ENCODE measurements at regions not wholly inside any gene's neighbourhood (a gene's known extent, or its start where the extent isn't known, plus 50 kb on each side); places are given as distances from the start of the nearest gene placed in this dataset.

- WGBS, 10 experiments, result 50 to 100% (median 86%) methylated on average over 1 to 11 of the region's 14 CpGs; no CpG with 5 or more reads in 3 of the 10 experiments
- Histone ChIP-seq H3K4me1 (replicated peaks in 1 of 2) (no peaks in the 10 kb centered on the region), H3K27ac (no peak overlapping the region), H3K4me3 (no peak overlapping the region)
- ATAC-seq (replicated peaks in 6 of 8), result no peak
- in situ Hi-C loops (cut with MboI; ENCODE audit: low pct_unique_long_range_greater_than_20kb in 2 of 9, low sequenced_read_pairs in 9 of 9, unreplicated experiment in 9 of 9), result no loop called here
These were observed 294.2 kb downstream of the FGF9 start for GRCh38 chr13:21965095-21965494.

DNA sequence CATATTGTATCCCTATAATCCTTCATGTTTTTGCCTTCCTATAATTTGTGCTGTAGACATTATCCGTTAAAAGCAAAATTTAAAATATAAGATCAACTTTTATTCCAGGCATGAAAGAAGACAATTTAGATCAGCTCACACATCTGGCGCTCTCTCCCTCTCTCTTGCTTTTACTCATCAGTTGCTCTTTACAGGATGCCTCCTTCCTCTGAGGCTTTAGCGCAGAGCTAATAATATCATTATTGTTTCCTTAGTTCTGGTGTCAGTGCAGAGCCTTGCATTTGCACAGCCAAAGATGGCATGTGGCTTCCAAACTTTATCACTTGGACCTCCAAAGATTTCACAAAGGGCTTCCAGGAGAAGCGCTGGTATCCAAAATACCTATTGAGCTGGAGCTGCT lies 295.1 kb downstream of the FGF9 start:
- 10 to 100% (median 82%) methylated on average over 1 to 4 of the region's 4 CpGs; no CpG with 5 or more reads in 1 of the 10 experiments for WGBS, 10 experiments
- in situ Hi-C loops (cut with MboI; ENCODE audit: low pct_unique_long_range_greater_than_20kb in 2 of 9, low sequenced_read_pairs in 9 of 9, unreplicated experiment in 9 of 9), result no loop called here
- no peak overlapping the region for H3K4me3 ChIP-seq
- no peaks in the 10 kb centered on the region for H3K4me1 ChIP-seq (replicated peaks in 1 of 2)
- no peak for ATAC-seq (replicated peaks in 6 of 8)
- H3K27ac ChIP-seq, result no peak overlapping the region

DNA sequence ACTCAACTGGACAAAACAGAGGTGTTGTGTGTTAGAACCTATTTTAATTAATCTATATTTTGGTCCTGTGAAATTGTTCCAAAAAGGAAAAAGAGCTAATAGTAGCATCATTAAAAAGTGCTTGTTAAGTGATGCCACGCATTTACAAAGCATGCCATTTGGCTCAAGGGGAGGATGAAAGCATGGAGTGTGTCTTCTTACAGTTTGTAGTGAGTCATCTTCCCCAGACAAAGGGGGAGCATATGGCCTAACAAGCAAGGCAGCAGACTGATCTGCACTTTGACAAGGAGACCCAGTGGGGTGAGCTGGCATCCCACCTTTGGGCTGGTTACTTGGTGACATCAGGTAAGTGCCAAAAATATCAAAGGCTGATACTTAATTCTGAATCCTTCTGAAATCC lies 297.0 kb downstream of the FGF9 start:
- in situ Hi-C loops (cut with MboI; ENCODE audit: low pct_unique_long_range_greater_than_20kb in 2 of 9, low sequenced_read_pairs in 9 of 9, unreplicated experiment in 9 of 9), result no loop called here
- Histone ChIP-seq H3K4me1 (replicated peaks in 1 of 2) (no peaks in the 10 kb centered on the region), H3K27ac (no peak overlapping the region), H3K4me3 (no peak overlapping the region)
- 25 to 100% (median 83%) methylated on average over 1 of the region's 1 CpG; no CpG with 5 or more reads in 3 of the 10 experiments for WGBS, 10 experiments
- ATAC-seq (replicated peaks in 6 of 8), result no peak

DNA sequence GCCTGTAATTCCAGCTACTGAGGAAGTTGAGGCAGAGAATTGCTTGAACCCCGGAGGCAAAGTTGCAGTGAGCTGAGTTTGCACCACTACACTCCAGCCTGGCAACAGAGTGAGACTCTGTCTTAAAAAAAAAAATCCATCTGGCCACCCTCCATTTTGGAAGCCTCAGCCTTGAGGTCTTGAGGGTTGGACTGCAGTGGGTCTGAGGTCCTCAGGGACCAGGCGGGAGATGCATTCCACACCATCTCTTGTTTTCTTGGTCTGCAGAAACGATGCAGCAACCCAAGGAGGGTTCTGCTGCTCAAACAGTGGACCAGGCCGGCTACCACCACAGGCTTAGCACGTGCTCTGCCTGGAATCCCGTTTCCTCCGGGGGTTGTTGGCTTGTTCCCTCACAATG lies 299.3 kb downstream of the FGF9 start:
- H3K4me1 ChIP-seq (replicated peaks in 1 of 2), result no peaks in the 10 kb centered on the region
- H3K27ac ChIP-seq, result no peak overlapping the region
- H3K4me3 ChIP-seq, result no peak overlapping the region
- in situ Hi-C loops (cut with MboI; ENCODE audit: low pct_unique_long_range_greater_than_20kb in 2 of 9, low sequenced_read_pairs in 9 of 9, unreplicated experiment in 9 of 9), result no loop called here
- no peak for ATAC-seq (replicated peaks in 6 of 8)
- WGBS, 10 experiments, result 10 to 96% (median 83%) methylated on average over 1 to 5 of the region's 7 CpGs; no CpG with 5 or more reads in 4 of the 10 experiments

GRCh38 chr13:21970918-21971317 lies 300.0 kb downstream of the FGF9 start:
- no peak for ATAC-seq (replicated peaks in 6 of 8)
- in situ Hi-C loops (cut with MboI; ENCODE audit: low pct_unique_long_range_greater_than_20kb in 2 of 9, low sequenced_read_pairs in 9 of 9, unreplicated experiment in 9 of 9), result no loop called here

DNA sequence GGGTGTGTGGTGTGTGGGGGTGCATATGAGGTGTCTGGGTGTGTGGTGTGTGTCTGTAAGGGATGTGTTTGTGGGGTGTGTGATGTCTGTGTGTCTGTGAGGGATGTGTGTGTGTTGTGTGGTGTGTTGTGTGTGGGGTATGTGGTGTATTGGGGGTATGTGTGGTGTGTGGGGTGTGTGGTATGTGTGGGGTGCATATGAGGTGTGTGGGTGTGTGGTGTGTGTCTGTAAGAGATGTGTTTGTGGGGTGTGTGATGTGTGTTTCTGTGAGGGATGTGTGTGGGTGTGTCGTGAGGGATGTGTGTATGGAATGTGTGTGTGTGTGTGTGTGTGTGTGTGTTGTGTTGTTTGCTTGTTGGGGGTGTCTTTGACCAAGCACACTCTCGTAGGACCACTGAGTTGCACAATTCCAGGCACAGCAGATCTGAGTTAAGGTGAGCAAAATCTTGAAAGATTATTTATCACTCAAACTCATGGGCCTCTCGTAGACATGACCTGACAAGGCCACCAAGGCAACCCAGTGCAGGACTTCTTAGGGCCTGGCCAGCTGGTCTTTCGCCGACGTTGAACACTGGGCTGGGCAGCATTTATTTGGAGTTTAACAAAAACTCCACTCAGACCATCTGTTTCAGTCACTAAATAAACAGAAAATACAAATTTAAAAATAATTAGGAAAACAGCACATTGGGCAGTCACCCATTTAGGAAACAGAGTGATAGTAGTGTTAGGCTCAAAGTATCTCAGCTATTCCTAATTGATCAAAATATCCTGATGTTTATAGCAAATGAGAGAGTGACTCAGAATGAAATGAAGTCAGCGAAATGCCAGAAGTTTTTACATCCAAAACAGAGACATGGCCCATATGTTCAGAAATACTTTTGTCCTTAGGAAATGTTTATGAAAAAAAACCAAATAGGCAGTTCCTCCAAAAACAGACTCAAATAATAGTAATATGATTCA lies 301.1 kb downstream of the FGF9 start:
- peak in 1 of 8 experiments; percentile 22 for ATAC-seq (replicated peaks in 6 of 8)
- no peaks in the 10 kb centered on the region for H3K4me1 ChIP-seq (replicated peaks in 1 of 2)
- in situ Hi-C loops (cut with MboI; ENCODE audit: low pct_unique_long_range_greater_than_20kb in 2 of 9, low sequenced_read_pairs in 9 of 9, unreplicated experiment in 9 of 9), result no loop called here
- H3K27ac ChIP-seq, result no peak overlapping the region
- no peak overlapping the region for H3K4me3 ChIP-seq
- 4 to 100% (median 71%) methylated on average over 1 to 7 of the region's 7 CpGs; no CpG with 5 or more reads in 1 of the 10 experiments for WGBS, 10 experiments

More at GRCh38 chr13:21970918-21971317, 300.0 kb downstream of the FGF9 start:
- Histone ChIP-seq H3K27ac (no peak overlapping the region), H3K4me1 (replicated peaks in 1 of 2) (no peaks in the 10 kb centered on the region), H3K4me3 (no peak overlapping the region)
- 40 to 100% (median 100%) methylated on average over 1 to 2 of the region's 4 CpGs; no CpG with 5 or more reads in 4 of the 10 experiments for WGBS, 10 experiments

GRCh38 chr13:21973437-21974125 lies 302.7 kb downstream of the FGF9 start:
- in situ Hi-C loops (cut with MboI; ENCODE audit: low pct_unique_long_range_greater_than_20kb in 2 of 9, low sequenced_read_pairs in 9 of 9, unreplicated experiment in 9 of 9), result no loop called here
- 41 to 100% (median 83%) methylated on average over 2 to 8 of the region's 19 CpGs; no CpG with 5 or more reads in 2 of the 10 experiments for WGBS, 10 experiments
- Histone ChIP-seq H3K27ac (no peak overlapping the region), H3K4me1 (replicated peaks in 1 of 2) (no peaks in the 10 kb centered on the region), H3K4me3 (no peak overlapping the region)
- no peak for ATAC-seq (replicated peaks in 6 of 8)

- H3K4me3 ChIP-seq, result no peak overlapping the region
- no peaks in the 10 kb centered on the region for H3K4me1 ChIP-seq (replicated peaks in 1 of 2)
- in situ Hi-C loops (cut with MboI; ENCODE audit: low pct_unique_long_range_greater_than_20kb in 2 of 9, low sequenced_read_pairs in 9 of 9, unreplicated experiment in 9 of 9), result loop anchor here in 1 of 9 experiments (25.0 kb wide), 1 partner anchor 87 kb away; no protein-coding TSS in a partner anchor
- WGBS, 10 experiments, result 73 to 88% (median 80%) methylated on average over 1 to 3 of the region's 8 CpGs; no CpG with 5 or more reads in 5 of the 10 experiments
- no peak for ATAC-seq (replicated peaks in 6 of 8)
- no peak overlapping the region for H3K27ac ChIP-seq
These were observed 303.9 kb downstream of the FGF9 start for GRCh38 chr13:21974741-21975140.

DNA sequence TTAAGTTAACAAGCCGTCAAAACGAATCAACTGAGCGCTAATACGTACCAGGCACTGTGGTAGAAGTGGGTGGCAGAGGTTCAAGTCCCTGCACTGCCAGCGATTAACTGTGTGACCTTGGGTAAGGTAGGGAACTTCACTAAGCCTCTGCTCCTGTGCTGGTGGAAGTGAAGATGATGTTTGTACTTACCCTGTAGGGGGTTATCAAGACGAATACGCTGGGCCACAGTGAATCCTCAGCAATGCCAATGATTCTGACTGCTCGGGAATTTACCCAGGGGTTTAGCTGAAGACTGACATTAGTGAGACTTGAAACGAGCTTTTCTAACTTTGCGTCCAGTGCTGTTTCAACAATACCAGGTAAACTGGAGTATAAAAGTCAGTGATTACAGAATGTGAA lies 305.3 kb downstream of the FGF9 start:
- no peak for ATAC-seq (replicated peaks in 6 of 8)
- in situ Hi-C loops (cut with MboI; ENCODE audit: low pct_unique_long_range_greater_than_20kb in 2 of 9, low sequenced_read_pairs in 9 of 9, unreplicated experiment in 9 of 9), result loop anchor here in 1 of 9 experiments (25.0 kb wide), 1 partner anchor 89 kb away; no protein-coding TSS in a partner anchor
- no peak overlapping the region for H3K27ac ChIP-seq
- H3K4me3 ChIP-seq, result no peak overlapping the region
- WGBS, 10 experiments, result 40 to 100% (median 84%) methylated on average over 1 to 7 of the region's 10 CpGs; no CpG with 5 or more reads in 2 of the 10 experiments
- H3K4me1 ChIP-seq (replicated peaks in 1 of 2), result peaks cover 12% of the 10 kb centered on the region in 2 donors

DNA sequence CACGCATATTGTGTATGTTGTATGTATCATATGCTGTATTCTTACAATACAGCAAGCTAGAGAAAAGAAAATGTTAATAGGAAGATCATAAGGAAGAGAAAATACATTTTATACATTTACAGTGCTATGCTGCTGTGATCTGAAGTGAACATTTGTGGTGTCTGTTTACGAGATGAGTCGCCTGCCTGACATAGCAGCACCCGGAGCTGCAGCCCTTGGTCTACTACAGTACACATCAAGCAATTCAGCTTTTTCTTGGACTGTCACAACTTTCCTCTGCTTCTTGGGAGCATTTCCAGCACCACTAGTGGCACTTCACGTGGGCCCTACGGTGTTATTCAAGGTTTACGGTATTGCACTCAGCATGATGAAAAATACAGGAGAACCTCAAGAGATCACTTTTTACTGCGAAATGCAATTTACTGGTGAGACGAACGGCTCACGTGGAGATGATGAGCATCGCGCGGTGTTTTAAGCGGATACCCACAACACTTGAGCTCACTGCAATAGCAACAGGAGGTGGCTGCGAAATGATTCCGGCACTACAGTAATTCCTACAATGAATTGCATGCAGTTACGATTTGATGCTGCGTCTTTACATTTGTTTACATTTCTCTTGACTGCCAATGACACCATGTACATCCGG lies 308.4 kb downstream of the FGF9 start:
- in situ Hi-C loops (cut with MboI; ENCODE audit: low pct_unique_long_range_greater_than_20kb in 2 of 9, low sequenced_read_pairs in 9 of 9, unreplicated experiment in 9 of 9), result loop anchor here in 1 of 9 experiments (25.0 kb wide), 1 partner anchor 92 kb away; no protein-coding TSS in a partner anchor

DNA sequence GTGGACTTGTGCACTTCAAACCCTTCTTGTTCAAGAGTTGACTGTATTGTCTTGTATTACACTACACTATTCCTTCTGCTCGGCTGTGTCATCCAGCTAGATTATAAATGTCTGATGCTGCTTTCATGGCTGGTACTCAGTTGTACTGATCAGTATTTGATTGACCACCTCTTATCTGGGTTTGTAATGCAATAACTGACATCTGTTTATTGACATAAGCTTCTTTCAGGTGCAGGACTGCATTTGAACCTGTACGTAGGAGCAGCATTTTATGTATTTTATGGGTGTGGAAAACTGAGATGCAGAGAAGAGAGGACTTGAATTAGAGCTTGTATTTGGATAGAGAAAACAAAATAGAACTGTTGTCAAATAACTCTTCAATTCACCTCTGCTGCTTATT lies 309.2 kb downstream of the FGF9 start:
- 53 to 100% (median 100%) methylated on average over 1 to 2 of the region's 2 CpGs; no CpG with 5 or more reads in 3 of the 10 experiments for WGBS, 10 experiments
- in situ Hi-C loops (cut with MboI; ENCODE audit: low pct_unique_long_range_greater_than_20kb in 2 of 9, low sequenced_read_pairs in 9 of 9, unreplicated experiment in 9 of 9), result loop anchor here in 1 of 9 experiments (25.0 kb wide), 1 partner anchor 93 kb away; no protein-coding TSS in a partner anchor
- no peak for ATAC-seq (replicated peaks in 6 of 8)
- H3K27ac ChIP-seq, result no peak overlapping the region
- no peak overlapping the region for H3K4me3 ChIP-seq
- peaks cover 12 to 13% of the 10 kb centered on the region in 2 donors for H3K4me1 ChIP-seq (replicated peaks in 1 of 2)

More for the DNA sequence above, 308.4 kb downstream of the FGF9 start:
- WGBS, 10 experiments, result 40 to 100% (median 89%) methylated on average over 1 to 18 of the region's 20 CpGs
- ATAC-seq (replicated peaks in 6 of 8), result peak in 3 of 8 experiments; percentile 17 to 62 (median 41)
- no peak overlapping the region for H3K27ac ChIP-seq
- H3K4me1 ChIP-seq (replicated peaks in 1 of 2), result peaks cover 12 to 13% of the 10 kb centered on the region in 2 donors
- no peak overlapping the region for H3K4me3 ChIP-seq

GRCh38 chr13:21984156-21984555 lies 313.3 kb downstream of the FGF9 start:
- ATAC-seq (replicated peaks in 6 of 8), result no peak

More at GRCh38 chr13:21984156-21984555, 313.3 kb downstream of the FGF9 start:
- Histone ChIP-seq H3K27ac (no peak overlapping the region), H3K4me3 (no peak overlapping the region), H3K4me1 (replicated peaks in 1 of 2) (peaks cover 12 to 13% of the 10 kb centered on the region in 2 donors)
- in situ Hi-C loops (cut with MboI; ENCODE audit: low pct_unique_long_range_greater_than_20kb in 2 of 9, low sequenced_read_pairs in 9 of 9, unreplicated experiment in 9 of 9), result loop anchor here in 1 of 9 experiments (25.0 kb wide), 1 partner anchor 97 kb away; no protein-coding TSS in a partner anchor
- 22 to 100% (median 82%) methylated on average over 1 to 4 of the region's 4 CpGs; no CpG with 5 or more reads in 3 of the 10 experiments for WGBS, 10 experiments

All from motor neuron (in vitro differentiated cells).